GM18517 (cell line): ENCODE measurements at regions not wholly inside any gene's neighbourhood (a gene's known extent, or its start where the extent isn't known, plus 50 kb on each side); places are given as distances from the start of the nearest gene placed in this dataset.
A peak's percentile ranks its signal among the peaks of the same experiment; 100 is the strongest.

Experiments
- ATAC-seq: cut with Tn5 transposase; IDR thresholded peaks from one replicate; pipeline ENCODE4 v1.9.1; 2021; ENCODE audit warnings: mild to moderate bottlenecking, moderate library complexity; ENCODE audit not compliant: unreplicated experiment

DNA sequence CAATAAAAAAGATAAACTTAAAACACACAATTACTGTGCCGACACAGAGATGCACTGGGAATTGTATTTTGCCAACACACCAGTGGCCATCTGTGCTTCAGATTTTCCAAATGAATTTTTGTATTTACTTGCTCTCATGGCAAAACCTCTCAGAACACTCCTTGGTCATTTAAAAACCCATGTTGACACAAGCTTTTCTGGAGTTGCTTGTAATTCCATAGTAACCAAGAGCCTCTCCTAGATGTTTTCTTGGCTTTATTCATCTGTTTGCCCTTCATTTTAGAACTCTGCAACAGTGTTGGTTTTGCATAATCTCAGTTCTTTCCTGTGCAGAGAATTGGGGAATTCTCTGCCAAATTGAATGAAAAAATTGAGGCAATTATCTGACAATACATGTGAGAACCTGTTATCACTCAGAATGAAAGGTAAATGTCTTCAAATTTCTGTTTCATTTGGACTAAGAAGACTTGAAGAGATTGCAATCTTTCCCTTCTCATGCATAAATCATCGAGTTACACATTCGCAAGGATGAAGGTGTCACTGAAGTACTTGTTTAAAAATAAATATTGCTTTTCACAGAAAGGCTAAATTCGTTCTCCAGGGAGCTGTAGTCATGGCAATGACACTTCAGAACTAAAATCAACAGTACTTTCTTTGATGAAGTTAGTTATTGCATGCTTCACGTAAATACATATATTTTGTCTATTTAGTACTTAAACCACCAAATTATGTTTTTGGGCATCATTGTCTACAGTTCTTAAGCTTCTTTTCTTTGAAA, 301.8 kb upstream of the CTSO start:
- ATAC-seq = no peak

DNA sequence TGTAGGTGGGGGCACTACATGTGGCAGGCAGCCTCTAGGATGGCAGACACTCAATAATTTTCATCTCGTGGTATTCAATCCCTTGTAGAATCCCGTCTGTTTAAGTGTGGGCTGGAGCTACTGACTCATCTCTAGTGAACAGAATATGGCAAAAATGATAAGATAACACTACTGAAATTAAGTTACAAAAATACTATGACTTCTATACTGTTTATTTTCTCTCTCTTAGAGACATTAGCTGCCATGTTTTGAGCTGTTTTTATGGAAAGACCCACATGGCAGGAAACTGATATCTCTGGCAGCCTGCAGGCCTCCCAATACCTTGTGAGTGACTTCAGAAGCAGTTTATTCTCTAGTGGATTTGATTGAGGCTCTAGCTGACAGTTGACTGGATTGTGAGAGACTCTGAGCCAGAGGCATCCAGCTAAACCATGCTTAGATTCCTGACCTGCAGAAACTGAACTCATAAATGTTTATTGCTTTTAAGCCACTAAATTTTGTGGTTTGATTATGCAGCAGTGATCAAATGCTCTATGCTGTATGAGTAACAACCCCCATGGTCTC, 298.8 kb upstream of the CTSO start:
- ATAC-seq = no peak

- ATAC-seq = no peak
Measured at GRCh38 chr4:156251373-156252065, 297.9 kb upstream of the CTSO start.

DNA sequence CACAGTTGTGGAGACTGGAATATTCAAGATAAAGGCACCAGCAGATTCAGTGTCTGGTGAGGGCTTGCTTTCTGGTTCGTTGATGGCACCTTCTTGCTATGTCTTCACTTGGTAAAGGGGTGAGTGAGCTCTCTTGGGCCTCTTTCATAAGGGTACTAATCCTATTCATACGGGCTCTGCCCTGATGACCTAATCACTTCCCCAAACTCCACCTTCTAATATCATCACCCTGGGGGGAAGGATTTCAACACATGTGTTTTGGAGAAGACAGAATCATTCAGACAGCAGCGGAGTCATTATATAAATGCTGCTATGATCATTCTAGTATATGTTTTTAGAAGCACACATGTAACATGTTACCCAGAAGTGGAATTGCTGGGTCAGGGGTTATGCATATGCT, 295.3 kb upstream of the CTSO start:
- no peak for ATAC-seq

GRCh38 chr4:156247470-156247869, 293.8 kb upstream of the CTSO start:
- no peak for ATAC-seq

GRCh38 chr4:156243015-156243414, 289.3 kb upstream of the CTSO start:
- no peak for ATAC-seq

DNA sequence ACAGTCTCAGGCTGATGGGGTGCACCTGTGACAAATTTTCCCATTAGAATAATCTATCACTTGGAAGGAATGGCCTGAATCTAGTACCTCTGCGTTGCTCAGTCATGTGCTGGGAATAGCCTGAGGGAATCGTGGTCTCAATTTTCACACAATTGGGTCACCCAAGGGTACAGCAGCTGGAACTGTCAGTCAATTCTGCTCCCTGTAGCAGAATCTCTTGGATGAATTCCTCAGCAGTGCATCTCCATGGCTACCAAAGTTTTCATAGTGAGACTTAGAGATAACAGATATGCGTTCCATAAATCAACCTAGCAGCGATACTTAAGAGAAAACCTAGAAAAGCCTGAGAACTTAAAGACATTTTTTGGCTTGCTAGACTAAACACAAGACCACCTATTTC, 288.7 kb upstream of the CTSO start:
- no peak for ATAC-seq

DNA sequence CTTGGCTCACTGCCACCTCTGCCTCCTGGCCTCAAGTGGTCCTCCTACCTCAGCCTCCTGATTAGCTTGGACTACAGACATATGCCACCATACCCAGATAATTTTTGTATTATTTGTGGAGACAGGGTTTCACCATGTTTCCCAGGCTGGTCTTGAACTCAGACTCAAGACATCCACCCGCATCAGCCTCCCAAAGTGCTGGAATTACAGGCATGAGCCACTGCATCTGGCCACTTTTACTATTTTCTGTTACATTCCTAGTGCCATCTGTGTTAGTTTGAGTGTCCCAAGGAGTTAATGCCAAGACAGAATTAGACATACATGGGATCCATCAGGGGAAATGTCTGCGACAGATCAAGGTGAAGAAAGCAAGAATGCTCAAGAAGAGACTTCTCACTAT, 288.2 kb upstream of the CTSO start:
- ATAC-seq = no peak

DNA sequence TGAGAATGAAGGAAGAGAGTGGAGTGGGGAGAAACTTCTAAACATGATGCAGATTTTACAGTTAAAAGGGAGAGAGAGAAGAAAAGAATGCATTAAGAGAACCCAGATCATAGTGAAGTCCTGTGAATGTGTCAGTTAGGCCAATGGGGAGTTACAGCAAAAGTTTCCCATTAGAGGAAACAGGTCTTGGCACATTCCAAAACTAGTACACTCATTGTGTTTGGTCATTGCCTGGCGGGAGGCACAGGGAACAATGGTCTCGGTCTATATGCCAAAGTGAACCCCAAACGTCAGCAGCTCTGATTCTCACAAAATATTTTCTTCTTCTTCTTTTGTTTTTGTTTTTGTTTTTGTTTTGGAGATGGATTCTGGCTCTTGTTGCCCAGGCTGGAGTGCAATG, 284.5 kb upstream of the CTSO start:
- no peak for ATAC-seq

DNA sequence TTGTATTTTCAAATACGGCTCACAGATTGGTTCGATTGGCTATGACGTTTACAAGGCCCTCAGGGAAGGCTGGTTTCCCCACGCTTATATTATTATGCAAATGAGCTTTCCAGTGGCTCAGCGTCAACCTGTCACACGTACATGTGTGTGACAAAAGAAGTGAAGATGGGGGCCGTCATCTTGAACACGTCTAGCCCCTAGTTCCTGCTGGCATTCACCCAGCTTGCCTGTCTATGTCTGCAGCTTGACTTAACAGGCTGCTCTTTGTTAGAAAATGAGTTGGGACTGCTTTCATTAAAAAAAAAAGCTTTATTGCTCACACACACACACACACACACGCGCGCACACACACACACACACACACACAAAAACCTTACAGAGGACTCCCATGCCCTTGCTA, 283.6 kb upstream of the CTSO start:
- no peak for ATAC-seq

DNA sequence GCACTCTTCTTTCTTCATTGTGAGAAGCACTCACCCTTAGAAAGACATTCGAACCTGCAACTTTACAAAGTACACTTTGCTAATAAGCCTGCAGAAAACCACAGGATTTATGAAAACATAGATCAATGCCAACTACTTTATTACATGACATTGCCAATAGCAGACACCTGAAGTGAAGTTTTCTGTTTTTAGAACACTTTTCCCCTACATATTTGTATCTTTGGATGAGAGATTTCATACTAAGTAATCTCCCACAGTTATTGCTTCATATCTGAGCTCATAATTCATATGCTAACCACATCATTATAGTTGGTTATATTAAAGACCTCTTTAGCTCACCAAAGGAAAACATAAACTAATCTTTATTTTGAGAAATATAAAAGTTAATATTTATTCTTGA, 276.5 kb upstream of the CTSO start:
- no peak for ATAC-seq

DNA sequence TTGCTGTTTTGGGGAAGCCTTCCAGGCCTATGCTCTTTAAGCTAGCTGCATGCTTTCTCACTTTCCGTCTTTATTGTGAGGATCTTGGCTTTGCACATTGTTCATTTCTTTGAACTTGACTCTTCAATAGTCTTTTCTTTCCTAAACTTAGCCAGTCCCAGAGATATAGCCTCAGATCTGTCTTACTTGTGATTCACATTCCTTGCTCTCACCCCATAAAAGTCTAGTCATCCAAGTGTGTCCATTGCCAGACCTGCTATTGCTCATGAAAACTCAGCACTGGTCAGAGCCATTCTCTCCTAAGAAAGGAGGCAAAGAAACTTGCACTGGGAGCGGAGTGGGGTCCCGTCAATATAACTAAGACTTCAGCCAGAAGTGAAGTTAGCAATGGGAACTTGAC, 275.0 kb upstream of the CTSO start:
- ATAC-seq = no peak

DNA sequence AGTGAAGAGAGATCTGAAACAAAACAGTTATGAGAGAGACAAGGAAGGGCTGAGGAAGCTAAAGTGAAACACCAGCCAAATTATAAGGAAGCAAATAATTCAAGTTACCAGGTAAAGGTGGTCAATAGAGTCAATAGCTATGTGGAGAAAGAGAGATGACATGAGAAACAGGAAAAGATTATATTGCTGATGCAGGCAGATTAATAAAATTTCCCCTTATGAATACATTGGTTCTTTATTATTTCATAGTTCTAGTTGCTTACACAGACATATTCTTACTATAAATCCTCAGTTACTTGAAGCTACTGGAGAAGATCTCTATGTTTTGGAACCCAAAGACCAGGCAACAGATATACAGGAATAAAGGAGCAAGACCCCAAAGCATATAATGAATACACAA, 273.7 kb upstream of the CTSO start:
- ATAC-seq = no peak

DNA sequence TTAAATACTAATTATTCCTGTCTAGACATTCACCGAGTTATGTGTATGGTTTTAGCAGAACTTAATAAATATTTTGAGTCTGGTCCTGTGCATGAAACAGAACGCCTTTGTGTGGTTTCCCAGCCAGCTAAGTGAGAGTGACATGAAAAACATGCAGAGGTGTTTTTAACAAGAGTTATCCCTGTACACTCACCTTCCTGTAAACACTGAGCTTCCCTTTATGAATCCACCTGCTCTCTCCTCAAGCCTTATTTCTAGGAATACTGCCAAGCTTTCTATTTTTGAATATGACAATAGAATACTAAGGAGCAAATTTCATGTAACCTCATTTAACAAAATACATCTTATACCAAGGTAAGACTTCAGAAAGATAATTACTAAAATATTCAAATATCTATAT, 270.3 kb upstream of the CTSO start:
- no peak for ATAC-seq

GRCh38 chr4:156217236-156217635, 263.6 kb upstream of the CTSO start:
- ATAC-seq = no peak

- ATAC-seq = peak; percentile 99
Measured at GRCh38 chr4:156201050-156201449, 247.4 kb upstream of the CTSO start.

DNA sequence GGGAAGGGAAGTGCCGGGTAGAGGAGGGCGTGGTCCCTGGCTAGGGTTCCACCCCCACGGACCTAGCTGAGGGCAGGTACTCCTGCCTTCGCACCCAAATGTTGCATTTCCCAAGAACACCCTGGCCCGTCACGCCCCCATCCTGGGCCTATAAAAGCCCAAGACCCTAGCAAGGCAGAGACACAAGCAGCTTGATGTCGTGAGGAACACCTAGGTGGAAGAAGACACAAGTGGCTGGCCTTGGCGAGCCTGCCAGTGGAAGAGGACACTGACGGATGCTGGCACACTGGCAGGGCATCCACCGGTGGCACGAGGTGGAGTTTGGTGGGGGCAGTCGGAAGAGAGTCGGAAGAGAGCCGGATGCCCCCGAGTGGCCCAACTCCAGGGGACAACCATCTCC, 244.8 kb upstream of the CTSO start:
- no peak for ATAC-seq

DNA sequence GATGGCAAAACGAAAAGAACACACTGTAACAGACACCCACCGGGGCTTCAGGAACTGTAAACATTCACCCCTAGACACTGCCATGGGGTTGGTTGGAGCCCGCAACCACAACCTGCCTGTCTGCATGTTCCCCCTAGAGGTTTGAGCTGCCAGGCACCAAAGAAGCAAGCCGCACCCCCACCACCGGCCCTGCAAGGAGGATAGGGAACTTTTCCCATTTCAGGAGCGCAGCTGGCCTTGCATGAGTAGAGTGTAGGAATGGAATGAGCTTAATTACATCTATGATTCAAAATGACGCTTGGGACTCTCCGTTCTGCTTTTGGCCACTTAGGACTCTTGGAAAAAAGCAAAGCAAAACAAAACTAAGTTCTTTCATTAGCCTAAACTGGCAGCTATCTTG, 243.6 kb upstream of the CTSO start:
- no peak for ATAC-seq

DNA sequence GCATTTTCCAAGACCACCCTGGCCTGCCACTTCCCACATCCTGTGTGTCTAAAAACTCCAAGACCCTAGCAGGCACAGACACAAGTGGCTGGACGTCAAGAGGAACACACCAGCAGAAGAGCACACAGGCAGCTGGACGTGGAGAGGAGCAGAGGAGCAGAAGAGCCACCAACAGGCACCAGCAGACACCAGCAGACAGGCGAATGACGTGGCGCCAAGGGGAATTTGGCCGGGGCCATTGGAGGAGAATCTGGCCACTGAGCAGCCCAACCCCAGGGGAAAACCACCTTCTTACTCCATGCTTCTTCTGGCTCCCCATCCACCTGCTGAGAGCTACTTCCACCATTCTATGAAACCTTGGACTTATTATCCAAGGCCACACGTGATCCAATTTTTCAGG, 243.1 kb upstream of the CTSO start:
- ATAC-seq = no peak

DNA sequence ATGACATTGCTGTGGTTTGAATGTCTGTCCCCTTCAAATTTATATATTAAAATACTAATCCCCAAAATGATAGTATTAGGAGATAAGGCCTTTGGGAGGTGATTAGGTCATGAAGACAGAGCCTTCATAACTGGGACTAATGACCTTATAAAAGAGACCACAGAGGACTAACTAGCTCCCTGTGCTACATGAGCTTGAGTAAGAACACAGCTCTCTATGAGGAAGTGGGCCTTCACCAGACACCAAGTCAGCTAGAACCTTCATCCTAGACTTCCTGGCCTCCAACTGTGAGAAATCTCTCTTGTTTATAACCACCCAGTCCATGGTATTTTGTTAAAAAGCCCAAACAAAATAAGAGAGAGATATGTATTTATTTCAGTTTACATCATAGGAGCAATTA, 242.2 kb upstream of the CTSO start:
- peak; percentile 90 for ATAC-seq

- no peak for ATAC-seq
Measured at GRCh38 chr4:156194896-156195295, 241.2 kb upstream of the CTSO start.

- ATAC-seq = no peak
Measured at GRCh38 chr4:156193800-156194199, 240.1 kb upstream of the CTSO start.
